Heart right ventricle (tissue), 16 donors: ENCODE measurements at regions not wholly inside any gene's neighbourhood (a gene's known extent, or its start where the extent isn't known, plus 50 kb on each side); places are given as distances from the start of the nearest gene placed in this dataset.

Experiments used
- ATAC-seq, 8 donors: fragments of 200-7000 bp; cut with Tn5 transposase; one replicate each; pipeline ENCODE4 v1.9.1; 2020; ENCODE audit warnings: mild to moderate bottlenecking in 8 of 8, moderate library complexity in 8 of 8, moderate number of reproducible peaks in 1 of 8
- DNase-seq, 2 donors: peaks; one replicate each; pipeline ENCODE4 v3.0.0-alpha.2; 2020
- H3K27ac ChIP-seq, 10 donors: fragments of 200-600 bp; sonication (generic) in 2 of 10; one replicate each; pipeline versions ENCODE4 v1.5.0 to v1.8.0; 2020 to 2022; ENCODE audit warnings: mild to moderate bottlenecking in 3 of 10
- H3K27me3 ChIP-seq, 7 donors: fragments of 200-600 bp; one replicate each; pipeline ENCODE4 v1.8.0; 2021 to 2022; ENCODE audit warnings: mild to moderate bottlenecking in 2 of 7
- H3K36me3 ChIP-seq, 9 donors: fragments of 200-600 bp; sonication (generic) in 1 of 9; one replicate each; pipeline versions ENCODE4 v1.5.0 to v1.8.0; 2020 to 2022; ENCODE audit warnings: mild to moderate bottlenecking in 2 of 9
- H3K4me1 ChIP-seq, 9 donors: fragments of 200-600 bp; sonication (generic) in 1 of 9; one replicate each; pipeline versions ENCODE4 v1.5.0 to v1.8.0; 2020 to 2022; ENCODE audit warnings: mild to moderate bottlenecking in 4 of 9
- H3K4me3 ChIP-seq, 10 donors: fragments of 200-600 bp; sonication (generic) in 2 of 10; one replicate each; pipeline versions ENCODE4 v1.5.0 to v1.8.0; 2020 to 2022; ENCODE audit warnings: mild to moderate bottlenecking in 7 of 10, moderate library complexity in 2 of 10
- H3K9me3 ChIP-seq, 11 donors: fragments of 200-600 bp in 10 of 11; sonication (generic) in 2 of 11; one replicate each; pipeline versions ENCODE4 v1.5.0 to v1.8.0; 2013 to 2022; ENCODE audit warnings: mild to moderate bottlenecking in 2 of 11, control low read depth in 1 of 11, moderate library complexity in 1 of 11
- CTCF ChIP-seq, 9 donors: fragments of 200-600 bp; sonication (generic) in 2 of 9; IDR thresholded peaks; one replicate each; pipeline versions ENCODE4 v1.5.0 to v1.8.0; 2021 to 2022; ENCODE audit warnings: antibody characterized with exemption in 9 of 9, mild to moderate bottlenecking in 5 of 9, moderate library complexity in 1 of 9
- WGBS, 2 donors: extraction: QIAGEN DNeasy Blood & Tissue Kit; methylation state at CpG; one replicate each; pipeline ENCODE4 v1.1.7; 2013; ENCODE audit warnings: inconsistent platforms in 1 of 2; 5-methylcytosine and 5-hydroxymethylcytosine counted together
- intact Hi-C, 10 donors: fragments of 100-400 bp; cut with DNase I; formaldehyde crosslinking; loops; one replicate each; pipeline versions ENCODE4 v1.11.1 to v1.14.2; 2022
- donor health status: Arrhythmogenic right ventricular cardiomyopathy.
- donor health status: ischemic (EF 13 %, LVEDD 7.1; RV severe dilation, severe dysfunction).
- donor health status: healthy with polysubstance abuse.
- donor health status: DM: no; HTN: yes; CAD: no.
- donor health status: DM: no; HTN: no; CAD: no.
- donor health status: ischemic (EF 25% LVEDD 6.9; RV normal size, moderate dysfunction).
- donor health status: ischemic (EF 25% LVEDD 5.7; RV mildly dilated, moderate dysfunction).
- donor health status: healthy.
- donor health status: DM: yes; HTN: yes; CAD: no.
- donor health status: Ischemic cardiomyopathy.
- donor health status: ischemic (EF 35%, LVEDD 5.7; RV mildly dilated, moderate dysfunction).
- donor health status: nonischemic (EF 11% LVEDD 7.7; RV severe dilation, severe dysfunction).
- donor health status: DM: yes; HTN: yes; CAD: no.
- donor health status: PGD.
- donor health status: ischemic (EF 29% LVEDD 5.4; RV normal size, mild dysfunction).
- donor health status: nonischemic (EF 23%, LVEDD 6.1; RV moderate dilation, normal function).

GRCh38 chr4:64130907-64131306 lies 278.3 kb downstream of the TECRL start:
- no peak overlapping the region for H3K27ac ChIP-seq
- ATAC-seq (no peak), DNase-seq (no peak)
- peaks cover 0 to 4% (median 0%) of the 10 kb centered on the region in 11 donors for H3K9me3 ChIP-seq
- no peaks in the 10 kb centered on the region for H3K36me3 ChIP-seq
- H3K4me3 ChIP-seq: no peak overlapping the region
- 33 to 49% methylated on average over 4 of the region's 4 CpGs for WGBS, 2 donors
- TF ChIP-seq CTCF (IDR thresholded peaks at IDR 0.05): no peak
- intact Hi-C loops: no loop called here
- no peaks in the 10 kb centered on the region for H3K4me1 ChIP-seq
- H3K27me3 ChIP-seq: no peaks in the 10 kb centered on the region

GRCh38 chr4:64125354-64125753 lies 283.9 kb downstream of the TECRL start:
- DNase-seq (no peak), ATAC-seq (no peak)
- 65 to 76% methylated on average over 1 of the region's 1 CpG for WGBS, 2 donors
- intact Hi-C loops: no loop called here
- no peak for TF ChIP-seq CTCF (IDR thresholded peaks at IDR 0.05)
- Histone ChIP-seq H3K36me3 (no peaks in the 10 kb centered on the region), H3K4me1 (no peaks in the 10 kb centered on the region), H3K27ac (no peak overlapping the region), H3K9me3 (peaks cover 0 to 18% (median 5%) of the 10 kb centered on the region in 11 donors), H3K27me3 (no peaks in the 10 kb centered on the region), H3K4me3 (no peak overlapping the region)

GRCh38 chr4:64121803-64122202 lies 287.4 kb downstream of the TECRL start:
- H3K4me3 ChIP-seq: no peak overlapping the region
- no peak for ATAC-seq
- no peaks in the 10 kb centered on the region for H3K4me1 ChIP-seq
- no peaks in the 10 kb centered on the region for H3K36me3 ChIP-seq
- WGBS, 2 donors: 91 to 93% methylated on average over 4 of the region's 4 CpGs
- no peak overlapping the region for H3K27ac ChIP-seq
- no peaks in the 10 kb centered on the region for H3K27me3 ChIP-seq
- DNase-seq: no peak
- intact Hi-C loops: no loop called here
- H3K9me3 ChIP-seq: peaks cover 0 to 35% (median 5%) of the 10 kb centered on the region in 11 donors
- no peak for TF ChIP-seq CTCF (IDR thresholded peaks at IDR 0.05)

GRCh38 chr4:64105903-64106302 lies 303.3 kb downstream of the TECRL start:
- intact Hi-C loops: no loop called here
- no peaks in the 10 kb centered on the region for H3K36me3 ChIP-seq
- H3K27me3 ChIP-seq: no peaks in the 10 kb centered on the region
- no peaks in the 10 kb centered on the region for H3K9me3 ChIP-seq
- ATAC-seq (no peak), DNase-seq (no peak)
- no peak overlapping the region for H3K27ac ChIP-seq
- TF ChIP-seq CTCF (IDR thresholded peaks at IDR 0.05): no peak
- H3K4me3 ChIP-seq: no peak overlapping the region
- WGBS, 2 donors: 59 to 69% methylated on average over 1 of the region's 1 CpG
- no peaks in the 10 kb centered on the region for H3K4me1 ChIP-seq

GRCh38 chr4:64095398-64095797 lies 313.9 kb downstream of the TECRL start:
- 51 to 69% methylated on average over 1 of the region's 1 CpG for WGBS, 2 donors
- no peak for ATAC-seq

More at GRCh38 chr4:64095398-64095797, 313.9 kb downstream of the TECRL start:
- Histone ChIP-seq H3K27me3 (no peaks in the 10 kb centered on the region), H3K4me1 (no peaks in the 10 kb centered on the region), H3K27ac (no peak overlapping the region), H3K4me3 (no peak overlapping the region), H3K36me3 (no peaks in the 10 kb centered on the region), H3K9me3 (no peaks in the 10 kb centered on the region)
- intact Hi-C loops: no loop called here
- no peak for DNase-seq
- TF ChIP-seq CTCF (IDR thresholded peaks at IDR 0.05): no peak
